ENCODE measurements at regions not wholly inside any gene's neighbourhood (a gene's known extent, or its start where the extent isn't known, plus 50 kb on each side); places are given as distances from the start of the nearest gene placed in this dataset.

DNA sequence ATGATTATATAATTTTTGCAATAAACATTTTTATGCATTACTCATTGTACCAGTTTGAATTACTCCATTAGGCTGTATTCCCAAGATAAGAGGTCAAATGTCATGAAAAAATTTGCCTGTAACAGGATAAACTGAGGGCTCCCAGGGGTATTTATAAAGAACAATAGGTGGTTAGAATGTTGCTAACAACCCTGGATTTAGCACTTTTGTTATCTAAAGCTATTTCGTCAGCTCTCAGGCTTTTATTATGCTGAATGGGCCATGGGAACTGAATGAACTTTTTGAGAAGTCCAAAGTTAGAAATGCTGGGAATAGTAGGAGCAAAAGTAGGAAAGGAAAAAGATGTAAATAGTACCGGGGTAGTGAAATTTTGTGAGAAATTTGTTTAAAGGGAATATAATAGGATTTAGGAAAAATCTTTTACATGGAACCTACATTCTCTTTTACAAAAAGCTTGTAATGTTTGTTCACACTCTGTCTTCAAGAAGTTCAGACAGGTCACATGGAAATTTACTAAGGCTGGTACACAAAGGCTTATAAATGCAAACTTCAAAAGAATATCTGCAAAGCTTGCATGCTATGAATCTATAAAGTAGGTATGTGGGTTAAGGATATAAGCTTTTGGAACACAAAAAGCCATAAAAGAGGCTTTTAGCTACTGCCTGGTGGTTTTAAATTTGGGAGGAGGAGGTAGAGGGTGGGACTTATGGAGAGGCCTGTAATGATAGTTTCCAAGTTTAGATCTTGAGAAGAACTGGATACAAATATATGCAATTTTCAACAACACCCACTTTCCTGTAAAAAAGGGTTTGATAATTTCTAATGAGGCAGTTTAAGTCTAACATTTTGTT lies 445.8 kb upstream of the NAALADL2 start:
- TF ChIP-seq CTCF (IDR thresholded peaks at IDR 0.05; ENCODE audit: insufficient read depth, low read depth, low read length), result no peak
- no peak overlapping the region for H3K4me3 ChIP-seq (ENCODE audit: low read depth, low read length)
- no peak for DNase-seq (ENCODE audit: low read depth)

GRCh38 chr3:174414902-174415301 lies 444.2 kb upstream of the NAALADL2 start:
- no peak overlapping the region for H3K4me3 ChIP-seq (ENCODE audit: low read depth, low read length)
- no peak for DNase-seq (ENCODE audit: low read depth)
- no peak for TF ChIP-seq CTCF (IDR thresholded peaks at IDR 0.05; ENCODE audit: insufficient read depth, low read depth, low read length)

DNA sequence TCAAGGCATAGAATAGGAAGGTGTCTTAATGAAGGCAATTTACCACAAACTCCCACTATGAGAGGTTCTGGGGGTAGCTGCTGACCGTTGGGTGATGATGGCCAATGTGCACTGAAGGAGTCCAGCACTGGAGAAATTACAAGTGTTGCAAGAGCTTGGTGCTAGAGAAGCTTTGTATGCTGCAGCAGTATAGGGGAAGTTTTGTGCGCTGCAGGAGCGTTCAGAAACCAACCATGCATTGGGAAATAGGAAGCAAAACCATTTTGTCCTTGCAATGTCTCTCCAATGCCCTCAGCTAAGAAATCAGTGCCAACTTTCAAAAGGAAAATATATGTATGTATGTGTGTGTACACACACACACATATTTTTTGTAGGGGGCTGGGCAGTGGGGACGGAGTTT lies 441.6 kb upstream of the NAALADL2 start:
- no peak for DNase-seq (ENCODE audit: low read depth)
- TF ChIP-seq CTCF (IDR thresholded peaks at IDR 0.05; ENCODE audit: insufficient read depth, low read depth, low read length), result no peak
- no peak overlapping the region for H3K4me3 ChIP-seq (ENCODE audit: low read depth, low read length)

DNA sequence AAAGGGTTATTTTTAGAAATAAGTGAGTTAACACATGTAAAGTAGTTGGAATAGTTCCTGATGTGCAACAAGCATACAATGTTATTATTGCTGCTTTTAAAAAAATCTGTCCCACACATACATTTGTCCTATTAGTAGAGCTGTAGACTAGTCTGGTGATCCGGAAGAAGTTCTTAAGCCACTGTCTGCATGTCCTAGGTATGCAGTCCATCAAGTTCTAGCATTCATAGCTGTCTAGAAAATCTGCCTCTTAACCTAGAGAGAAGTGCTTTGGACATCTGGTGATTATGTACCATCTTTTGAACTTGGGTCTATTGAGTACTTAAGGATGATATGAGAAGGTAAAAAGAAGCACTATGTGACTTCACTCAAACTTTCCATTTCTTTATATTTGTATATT lies 439.9 kb upstream of the NAALADL2 start:
- no peak for TF ChIP-seq CTCF (IDR thresholded peaks at IDR 0.05; ENCODE audit: insufficient read depth, low read depth, low read length)
- no peak for DNase-seq (ENCODE audit: low read depth)
- H3K4me3 ChIP-seq (ENCODE audit: low read depth, low read length), result no peak overlapping the region

- no peak for DNase-seq (ENCODE audit: low read depth)
- no peak overlapping the region for H3K4me3 ChIP-seq (ENCODE audit: low read depth, low read length)
- no peak for TF ChIP-seq CTCF (IDR thresholded peaks at IDR 0.05; ENCODE audit: insufficient read depth, low read depth, low read length)
These were observed 435.2 kb upstream of the NAALADL2 start for GRCh38 chr3:174423936-174424335.

DNA sequence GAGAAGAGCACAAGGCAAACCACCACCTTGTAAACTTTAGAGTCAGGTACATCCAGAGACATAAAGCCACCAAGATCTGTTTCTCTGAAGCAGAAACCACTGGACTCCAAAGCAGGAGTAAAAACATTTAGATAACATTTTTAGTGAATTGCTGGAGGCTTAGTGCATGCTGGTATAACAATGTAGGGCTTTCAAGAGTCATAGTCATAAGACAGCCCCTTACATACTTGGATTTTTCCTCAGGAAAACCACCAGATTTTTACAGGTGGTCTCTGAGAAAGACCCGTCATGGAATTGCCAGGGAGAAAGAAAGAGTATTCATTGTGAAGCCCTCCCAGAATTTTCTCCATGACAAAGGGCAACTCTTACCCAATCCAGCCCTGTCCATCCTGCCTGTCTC lies 434.5 kb upstream of the NAALADL2 start:
- TF ChIP-seq CTCF (IDR thresholded peaks at IDR 0.05; ENCODE audit: insufficient read depth, low read depth, low read length), result no peak
- DNase-seq (ENCODE audit: low read depth), result no peak
- H3K4me3 ChIP-seq (ENCODE audit: low read depth, low read length), result no peak overlapping the region

DNA sequence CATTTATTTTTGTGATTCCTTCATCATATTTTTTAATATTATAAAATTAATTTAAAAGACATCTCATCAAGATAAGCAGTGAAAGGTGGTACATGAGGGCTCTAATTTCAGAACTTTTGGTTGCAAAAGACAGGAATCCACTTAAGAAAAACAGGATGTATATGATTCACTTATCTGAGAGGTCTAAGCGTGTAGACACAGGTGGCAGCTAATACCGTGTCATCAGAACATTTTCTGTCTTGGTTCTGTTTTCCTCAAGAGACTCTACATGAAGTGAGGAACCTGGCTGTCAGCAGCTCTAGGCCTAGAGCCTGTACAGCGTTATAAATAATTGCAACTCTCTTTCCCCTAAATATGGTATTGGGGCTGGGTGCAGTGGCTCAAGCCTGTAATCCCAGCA lies 433.7 kb upstream of the NAALADL2 start:
- no peak for TF ChIP-seq CTCF (IDR thresholded peaks at IDR 0.05; ENCODE audit: insufficient read depth, low read depth, low read length)
- DNase-seq (ENCODE audit: low read depth), result no peak
- H3K4me3 ChIP-seq (ENCODE audit: low read depth, low read length), result no peak overlapping the region
